CD1c-positive myeloid dendritic cell (primary cell): ENCODE measurements at regions not wholly inside any gene's neighbourhood (a gene's known extent, or its start where the extent isn't known, plus 50 kb on each side); places are given as distances from the start of the nearest gene placed in this dataset.
A peak's percentile ranks its signal among the peaks of the same experiment; 100 is the strongest.
"Not testable (repeated sequence)": the region's sequence is repeated elsewhere in the genome, so short reads cannot be mapped to it uniquely, and the experiment has no call there.

Source experiments
- DNase-seq: peaks from one replicate; pipeline ENCODE4 v3.0.0-alpha.2; 2016; ENCODE audit errors: extremely low spot score

DNA sequence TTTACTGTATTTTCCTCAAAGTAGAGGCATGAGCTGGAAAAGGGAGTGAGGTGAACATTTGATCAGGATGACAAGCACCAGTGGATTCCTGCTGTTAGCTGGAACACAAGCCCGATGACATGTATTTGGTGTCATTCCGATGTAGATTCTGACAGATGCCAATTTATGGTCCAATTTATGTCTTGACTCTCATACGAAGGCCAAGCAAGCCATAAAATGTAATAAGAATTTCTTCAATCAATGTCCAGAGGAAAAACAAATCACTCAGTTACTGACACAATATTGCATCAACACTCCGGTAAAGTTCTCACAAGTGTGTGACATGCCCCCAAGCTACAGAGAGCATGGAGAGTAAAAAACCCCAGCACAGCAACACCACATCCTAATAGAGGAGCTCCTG lies 138.3 kb upstream of the ZNF521 start:
- no peak for DNase-seq

DNA sequence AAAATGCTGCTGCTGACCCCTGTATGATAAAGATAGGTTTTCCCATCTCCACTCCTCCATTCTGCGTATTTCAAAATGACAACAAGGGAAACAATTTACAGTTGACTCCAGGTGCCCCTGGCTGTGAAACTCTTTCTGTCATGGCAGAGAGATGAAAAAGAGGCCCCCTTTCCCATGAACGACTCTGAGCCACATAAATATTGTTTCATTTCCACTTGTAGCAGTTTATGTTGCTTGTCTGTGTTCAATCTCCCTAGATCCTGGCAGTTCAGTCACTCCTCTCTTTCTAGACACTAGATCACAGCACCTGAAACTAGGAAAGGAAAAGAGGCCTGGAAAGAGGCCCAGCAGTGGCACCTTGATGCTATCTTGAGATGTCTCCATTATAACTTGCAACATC lies 121.0 kb upstream of the ZNF521 start:
- DNase-seq = no peak

- not testable (repeated sequence) for DNase-seq
Observed at GRCh38 chr18:25470756-25471524, 119.0 kb upstream of the ZNF521 start.

DNA sequence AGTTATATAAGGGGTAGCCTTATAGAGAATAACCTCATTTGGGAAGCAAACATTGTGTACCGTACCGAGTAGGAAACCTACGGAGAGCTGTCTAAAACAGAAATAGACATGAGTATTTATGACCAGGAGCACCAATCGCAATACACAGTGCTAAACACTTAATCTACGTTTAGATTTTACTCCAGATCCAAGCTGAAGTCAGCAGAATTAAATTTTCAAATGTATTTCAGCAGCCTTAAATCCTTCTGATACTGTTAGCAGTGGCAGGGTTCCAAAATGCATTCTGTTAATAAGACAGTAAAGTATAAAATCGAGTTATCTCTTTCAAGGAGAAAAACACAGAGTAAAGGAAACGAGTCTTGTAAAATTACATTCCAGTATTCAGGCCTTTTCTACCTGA lies 118.1 kb upstream of the ZNF521 start:
- DNase-seq = no peak

DNA sequence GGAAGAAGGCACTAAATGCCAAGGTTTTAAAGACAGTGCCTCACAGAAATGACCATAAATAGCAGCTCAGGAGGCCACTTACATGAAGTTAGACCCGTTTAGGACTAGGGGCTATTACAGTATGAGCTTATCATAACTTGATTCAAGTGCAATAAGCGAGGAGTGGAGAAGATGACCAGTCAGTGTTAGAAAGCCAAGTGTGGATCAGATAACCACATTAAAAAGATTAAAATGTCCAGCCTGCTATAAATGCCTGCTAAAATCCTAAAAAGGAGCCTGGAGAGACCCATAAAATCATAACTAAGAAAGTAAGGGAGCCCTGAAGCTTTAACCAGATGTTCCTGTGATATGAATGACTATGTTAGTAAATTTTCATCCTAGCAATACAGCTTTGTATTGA lies 117.5 kb upstream of the ZNF521 start:
- DNase-seq = no peak

DNA sequence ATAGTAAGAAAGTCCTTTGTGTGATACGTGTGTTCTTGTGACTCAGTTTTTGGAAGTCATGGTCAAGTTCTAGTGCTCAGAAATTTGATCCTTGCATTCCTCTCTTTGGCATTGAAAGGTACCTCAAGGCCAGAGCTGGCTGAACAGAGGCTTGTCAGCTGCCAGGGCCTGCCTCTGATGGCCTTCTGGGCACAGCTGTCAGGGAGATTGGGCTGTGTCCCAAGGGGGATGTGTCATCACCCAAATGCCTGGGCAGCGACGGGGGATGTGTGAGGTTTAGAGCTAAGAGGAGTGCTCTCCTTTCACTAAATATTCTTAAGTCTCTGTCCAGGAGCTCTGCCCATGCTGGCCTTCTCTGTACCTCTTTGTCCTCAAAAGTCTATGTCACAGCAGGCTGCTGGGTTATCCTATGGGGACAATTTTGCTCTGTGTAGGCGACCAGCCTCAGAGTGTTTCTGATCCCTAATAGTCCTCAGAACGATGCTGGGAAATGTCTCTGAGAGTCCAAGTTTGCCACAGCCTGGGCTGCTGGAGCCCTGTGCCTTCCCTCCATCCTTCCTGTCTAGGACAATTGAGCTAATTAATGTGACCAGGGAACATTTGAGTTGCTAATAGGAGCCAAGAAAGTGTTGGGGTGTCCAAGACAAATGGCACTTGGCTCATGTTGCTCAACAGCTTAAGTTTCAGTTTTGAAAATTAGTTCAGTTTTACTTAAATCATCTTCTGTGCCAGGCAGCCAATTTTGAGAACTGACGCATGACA lies 115.4 kb upstream of the ZNF521 start:
- no peak for DNase-seq

GRCh38 chr18:25465152-25465732 lies 113.3 kb upstream of the ZNF521 start:
- no peak for DNase-seq

DNA sequence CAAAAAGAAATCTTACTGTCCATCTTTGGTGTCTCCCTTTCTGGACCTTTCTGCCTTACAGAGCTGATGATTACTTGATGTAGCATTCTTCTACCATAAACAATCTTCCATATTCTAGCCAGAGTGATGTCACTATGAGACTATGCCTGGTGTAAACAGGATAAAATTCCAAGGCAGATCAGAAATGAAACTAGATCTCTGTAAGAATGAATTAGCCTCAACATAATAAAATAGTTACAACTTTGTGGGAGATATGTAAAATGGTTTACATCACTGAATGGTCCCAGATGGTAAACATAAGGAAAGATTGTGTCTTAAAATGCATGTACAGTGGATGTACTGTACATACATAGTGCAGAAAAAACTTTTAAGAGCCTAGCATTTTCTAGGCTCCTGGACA lies 112.3 kb upstream of the ZNF521 start:
- DNase-seq = no peak

- DNase-seq = no peak
Observed at GRCh38 chr18:25463726-25464125, 111.8 kb upstream of the ZNF521 start.

DNA sequence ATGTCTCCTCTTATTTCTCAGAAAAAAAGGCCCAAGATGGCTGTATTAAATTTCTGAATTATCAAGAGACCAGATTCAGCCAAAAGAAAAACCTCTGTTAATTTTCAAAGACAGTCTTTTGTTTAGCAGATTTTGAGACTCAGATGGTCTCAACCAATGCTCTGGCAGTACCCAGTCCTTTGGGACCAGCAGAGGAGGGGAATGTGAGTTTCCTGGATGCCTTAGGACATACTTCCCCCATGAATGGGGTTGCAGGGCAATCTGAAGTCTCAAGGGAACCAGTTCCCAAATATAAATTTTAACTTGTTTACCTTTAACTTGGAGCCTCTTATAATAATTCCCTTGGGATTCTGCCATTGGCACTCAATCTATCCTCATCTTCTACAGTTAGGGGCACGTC lies 107.8 kb upstream of the ZNF521 start:
- no peak for DNase-seq

- no peak for DNase-seq
Observed at GRCh38 chr18:25457601-25458000, 105.6 kb upstream of the ZNF521 start.

GRCh38 chr18:25457126-25457525 lies 105.2 kb upstream of the ZNF521 start:
- no peak for DNase-seq

DNA sequence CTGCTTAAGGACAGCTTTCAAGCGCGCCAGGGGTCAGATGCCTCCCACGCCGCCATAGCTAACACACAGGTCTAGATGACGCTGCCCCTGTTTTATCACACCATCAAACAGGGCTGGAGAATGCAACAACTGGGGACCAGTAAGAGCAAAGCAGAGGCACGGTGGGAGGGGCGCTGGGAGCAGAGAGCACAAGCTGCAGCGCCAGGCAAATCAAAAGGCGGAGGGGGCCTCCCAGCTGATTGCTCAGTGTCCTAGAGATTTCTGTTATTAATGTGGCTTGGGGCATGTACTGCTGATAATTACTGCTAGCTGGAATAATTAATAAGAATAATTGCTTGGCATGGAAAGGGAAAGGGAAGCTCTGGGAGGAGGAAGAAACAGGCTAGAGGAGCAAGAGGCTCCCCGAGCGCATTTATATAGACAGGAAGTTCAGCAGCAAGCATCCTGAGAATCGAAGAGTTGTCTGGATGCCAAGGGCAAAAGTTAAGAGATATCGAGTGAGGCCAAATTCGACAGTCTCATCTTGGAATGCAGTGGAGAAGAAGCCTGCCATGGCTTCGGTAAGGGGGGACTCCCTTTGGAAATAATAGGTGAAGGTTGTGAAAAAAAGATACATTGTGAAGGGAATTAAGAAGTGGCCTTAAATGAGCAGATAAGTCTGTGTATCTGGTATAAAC lies 104.5 kb upstream of the ZNF521 start:
- DNase-seq = no peak

GRCh38 chr18:25455646-25456045 lies 103.7 kb upstream of the ZNF521 start:
- no peak for DNase-seq

- DNase-seq = no peak
Observed at GRCh38 chr18:25455159-25455558, 103.2 kb upstream of the ZNF521 start.

- DNase-seq = no peak
Observed at GRCh38 chr18:25454730-25455129, 102.8 kb upstream of the ZNF521 start.

DNA sequence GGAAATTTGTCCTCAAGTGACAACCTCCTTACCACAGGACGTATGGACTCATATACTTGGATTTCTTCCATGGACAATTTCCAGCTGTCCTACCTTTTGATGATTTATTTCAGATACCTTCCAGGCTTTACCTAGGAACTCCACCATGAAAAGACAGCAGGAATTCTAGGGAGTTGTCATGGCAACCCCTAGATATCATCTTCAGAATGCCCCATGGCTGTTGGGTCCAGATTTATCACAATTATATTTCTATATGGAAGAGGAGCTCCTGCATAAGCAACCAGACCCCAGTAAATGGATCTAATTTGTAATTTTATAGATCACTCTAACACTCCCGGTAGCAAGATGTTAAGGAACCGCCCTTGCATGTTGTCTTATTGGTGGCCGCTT lies 102.3 kb upstream of the ZNF521 start:
- no peak for DNase-seq

DNA sequence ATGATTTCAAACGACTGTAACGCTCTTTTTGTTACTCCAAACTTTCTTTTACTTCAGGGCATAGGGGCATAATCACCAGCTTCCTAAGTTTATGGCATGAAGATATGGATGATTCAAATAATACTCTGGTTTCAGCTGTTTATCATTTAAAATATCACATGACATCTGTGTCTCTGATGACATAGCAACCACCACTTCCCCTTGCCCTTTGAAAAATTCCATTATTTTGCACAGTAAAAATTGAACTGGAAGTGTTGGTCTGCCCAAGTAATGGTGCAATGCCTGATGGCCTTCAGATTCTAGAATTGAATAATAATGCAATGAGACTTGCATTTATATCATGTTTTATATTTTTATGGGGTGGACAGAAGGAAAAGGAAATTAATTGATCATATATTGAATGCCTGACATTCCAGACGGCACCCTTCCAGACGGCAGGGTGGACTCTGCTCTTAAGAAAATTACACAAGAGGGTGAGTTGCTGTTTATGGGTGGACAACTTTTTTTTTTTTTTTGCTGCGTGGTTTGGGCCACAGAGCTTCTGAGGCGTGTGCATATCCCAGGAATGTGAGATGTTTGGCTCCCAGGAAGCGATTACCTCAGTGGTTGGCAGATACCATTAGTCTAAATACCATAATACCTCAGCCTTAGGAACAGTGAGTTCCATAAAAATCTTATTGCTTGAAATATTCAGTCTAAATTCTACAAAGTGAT lies 101.7 kb upstream of the ZNF521 start:
- DNase-seq = no peak

DNA sequence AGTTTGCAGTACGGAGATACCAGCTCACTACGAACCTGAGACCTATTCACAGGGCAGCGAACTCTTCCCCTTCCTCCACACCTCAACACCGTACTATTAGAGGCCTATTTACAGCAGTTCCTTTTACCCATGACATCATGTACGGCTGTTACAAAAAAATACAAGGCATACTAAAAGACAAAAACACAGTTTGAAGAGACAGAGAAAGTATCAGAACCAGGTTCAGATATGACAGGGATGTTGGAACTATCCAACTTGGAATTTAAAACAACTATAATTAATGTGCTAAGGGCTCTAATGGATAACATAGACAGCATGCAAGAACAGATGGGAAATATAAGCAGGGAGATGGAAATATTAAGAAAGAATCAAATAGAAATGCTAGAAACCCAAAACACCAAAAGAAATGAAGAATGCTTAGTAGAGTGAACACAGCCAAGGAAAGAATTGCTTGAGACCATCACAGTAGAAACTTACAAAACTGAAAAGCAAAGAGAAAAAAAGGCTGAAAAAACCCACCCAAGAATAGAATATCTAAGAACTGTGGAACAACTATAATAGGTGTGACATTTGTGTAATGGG lies 99.2 kb upstream of the ZNF521 start:
- no peak for DNase-seq

GRCh38 chr18:25449046-25449445 lies 97.1 kb upstream of the ZNF521 start:
- DNase-seq = no peak

DNA sequence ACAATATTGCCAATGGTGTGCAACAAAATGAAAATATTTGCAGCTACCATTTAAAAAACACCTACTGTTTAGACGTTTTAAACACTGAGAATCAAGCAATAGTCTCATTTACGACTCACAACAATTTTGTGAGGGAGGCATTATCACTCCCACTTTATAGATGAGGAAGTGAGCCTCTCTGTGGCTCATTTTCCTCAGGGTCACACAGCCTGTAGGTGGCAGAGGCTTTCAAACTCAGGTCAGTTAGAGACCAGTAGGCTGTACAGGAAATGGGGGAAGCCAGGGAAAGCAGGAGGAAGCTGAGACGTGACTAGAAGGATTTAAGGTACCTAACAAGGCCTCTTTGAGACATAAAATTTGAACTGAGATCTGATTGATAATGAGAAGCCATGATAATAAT lies 95.0 kb upstream of the ZNF521 start:
- DNase-seq = peak; percentile 6
